ENCODE measurements at regions not wholly inside any gene's neighbourhood (a gene's known extent, or its start where the extent isn't known, plus 50 kb on each side); places are given as distances from the start of the nearest gene placed in this dataset.

DNA sequence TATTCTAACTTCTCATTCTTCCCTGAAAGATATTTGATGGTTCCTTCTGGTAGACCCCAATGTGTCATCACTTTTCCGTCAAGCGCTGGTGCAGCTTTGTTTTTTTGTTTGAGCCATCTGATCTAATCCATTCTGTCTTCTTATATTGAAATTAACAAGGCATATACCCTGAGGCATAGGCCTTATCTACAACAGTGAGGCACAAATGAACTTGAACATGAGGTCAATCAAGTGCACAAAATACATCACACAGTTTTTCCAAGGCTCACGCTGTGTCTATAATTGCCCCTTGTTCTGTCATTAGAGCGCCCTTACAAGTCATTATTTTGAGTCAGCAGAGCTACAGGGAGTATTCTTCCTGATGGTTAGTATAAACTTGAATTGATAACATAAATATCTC, 406.6 kb downstream of the MAT2B start:
- no peak overlapping the region for H2AFZ ChIP-seq (ENCODE audit: control insufficient read depth, low read length)
- no peak overlapping the region for H3K9ac ChIP-seq (ENCODE audit: control insufficient read depth, extremely low read depth, insufficient read depth, low read length)
- H3K36me3 ChIP-seq (ENCODE audit: control insufficient read depth in 2 of 2, extremely low read depth in 1 of 2, insufficient read depth in 2 of 2, low read length in 2 of 2) = no peaks in the 10 kb centered on the region
- H3K79me2 ChIP-seq (ENCODE audit: control insufficient read depth, insufficient read depth, low read length) = no peaks in the 10 kb centered on the region
- dilution Hi-C loops (cut with MboI; ENCODE audit: extremely low pct_ligation_motif_present, low sequenced_read_pairs) = no loop called here
- FAIRE-seq (no peak), DNase-seq (ENCODE audit: low read depth, low spot score) (no peak)
- no peaks in the 10 kb centered on the region for H3K27me3 ChIP-seq (ENCODE audit: control insufficient read depth, extremely low read depth, insufficient read depth, low read length)
- no peak overlapping the region for H3K4me2 ChIP-seq (ENCODE audit: control insufficient read depth, extremely low read depth, insufficient read depth, low read depth, low read length)
- TF ChIP-seq EZH2 (IDR thresholded peaks at IDR 0.05; ENCODE audit: low read length) = no peak
- TF ChIP-seq, protein P1, sequence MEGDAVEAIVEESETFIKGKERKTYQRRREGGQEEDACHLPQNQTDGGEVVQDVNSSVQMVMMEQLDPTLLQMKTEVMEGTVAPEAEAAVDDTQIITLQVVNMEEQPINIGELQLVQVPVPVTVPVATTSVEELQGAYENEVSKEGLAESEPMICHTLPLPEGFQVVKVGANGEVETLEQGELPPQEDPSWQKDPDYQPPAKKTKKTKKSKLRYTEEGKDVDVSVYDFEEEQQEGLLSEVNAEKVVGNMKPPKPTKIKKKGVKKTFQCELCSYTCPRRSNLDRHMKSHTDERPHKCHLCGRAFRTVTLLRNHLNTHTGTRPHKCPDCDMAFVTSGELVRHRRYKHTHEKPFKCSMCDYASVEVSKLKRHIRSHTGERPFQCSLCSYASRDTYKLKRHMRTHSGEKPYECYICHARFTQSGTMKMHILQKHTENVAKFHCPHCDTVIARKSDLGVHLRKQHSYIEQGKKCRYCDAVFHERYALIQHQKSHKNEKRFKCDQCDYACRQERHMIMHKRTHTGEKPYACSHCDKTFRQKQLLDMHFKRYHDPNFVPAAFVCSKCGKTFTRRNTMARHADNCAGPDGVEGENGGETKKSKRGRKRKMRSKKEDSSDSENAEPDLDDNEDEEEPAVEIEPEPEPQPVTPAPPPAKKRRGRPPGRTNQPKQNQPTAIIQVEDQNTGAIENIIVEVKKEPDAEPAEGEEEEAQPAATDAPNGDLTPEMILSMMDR (optimal IDR thresholded peaks at IDR 0.05 in 1 of 3, IDR thresholded peaks at IDR 0.05 in 1 of 3, conservative IDR thresholded peaks at IDR 0.05 in 1 of 3; ENCODE audit: extremely low read depth in 1 of 3, insufficient read depth in 2 of 3, low read length in 3 of 3) = no peak
- H3K4me3 ChIP-seq (ENCODE audit: control insufficient read depth in 2 of 3, extremely low read depth in 1 of 3, insufficient read depth in 2 of 3, low read depth in 1 of 3, low read length in 3 of 3) = no peak overlapping the region
- no peaks in the 10 kb centered on the region for H3K9me1 ChIP-seq (ENCODE audit: control insufficient read depth, extremely low read depth, insufficient read depth, low read length)
- no peaks in the 10 kb centered on the region for H3K4me1 ChIP-seq (ENCODE audit: control insufficient read depth, extremely low read depth, insufficient read depth, low read length)
- no peaks in the 10 kb centered on the region for H3K9me3 ChIP-seq (ENCODE audit: control insufficient read depth, low read depth, low read length)
- H3K27ac ChIP-seq (ENCODE audit: control insufficient read depth, insufficient read depth, low read length) = no peak overlapping the region
- no peaks in the 10 kb centered on the region for H4K20me1 ChIP-seq (ENCODE audit: control insufficient read depth, extremely low read depth, insufficient read depth, low read length)

DNA sequence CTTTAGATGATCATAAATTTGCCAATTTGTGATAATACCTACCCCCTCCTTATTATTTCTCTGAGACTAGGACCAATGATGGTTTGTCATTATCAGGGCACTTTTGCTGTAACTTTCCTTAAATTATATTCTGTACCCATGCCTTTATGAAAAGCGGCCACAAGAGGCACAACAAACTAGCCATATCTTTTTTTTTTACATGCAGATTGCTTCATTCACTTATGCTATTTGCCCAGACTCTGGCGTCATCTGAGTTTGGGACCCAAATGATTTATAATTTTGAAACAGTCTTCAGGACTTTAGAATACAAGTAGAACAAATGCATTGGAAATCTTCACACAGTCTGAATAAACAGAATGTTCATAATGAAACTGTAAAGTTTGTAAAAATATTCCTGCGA, 408.1 kb downstream of the MAT2B start:
- H3K27ac ChIP-seq (ENCODE audit: control insufficient read depth, insufficient read depth, low read length) = no peak overlapping the region
- no peaks in the 10 kb centered on the region for H3K9me3 ChIP-seq (ENCODE audit: control insufficient read depth, low read depth, low read length)
- H4K20me1 ChIP-seq (ENCODE audit: control insufficient read depth, extremely low read depth, insufficient read depth, low read length) = no peaks in the 10 kb centered on the region
- no peak for TF ChIP-seq EZH2 (IDR thresholded peaks at IDR 0.05; ENCODE audit: low read length)
- TF ChIP-seq, protein P1 (optimal IDR thresholded peaks at IDR 0.05 in 1 of 3, IDR thresholded peaks at IDR 0.05 in 1 of 3, conservative IDR thresholded peaks at IDR 0.05 in 1 of 3; ENCODE audit: extremely low read depth in 1 of 3, insufficient read depth in 2 of 3, low read length in 3 of 3) = no peak
- no peaks in the 10 kb centered on the region for H3K27me3 ChIP-seq (ENCODE audit: control insufficient read depth, extremely low read depth, insufficient read depth, low read length)
- H3K4me1 ChIP-seq (ENCODE audit: control insufficient read depth, extremely low read depth, insufficient read depth, low read length) = no peaks in the 10 kb centered on the region
- no peak overlapping the region for H3K4me3 ChIP-seq (ENCODE audit: control insufficient read depth in 2 of 3, extremely low read depth in 1 of 3, insufficient read depth in 2 of 3, low read depth in 1 of 3, low read length in 3 of 3)
- dilution Hi-C loops (cut with MboI; ENCODE audit: extremely low pct_ligation_motif_present, low sequenced_read_pairs) = no loop called here
- no peaks in the 10 kb centered on the region for H3K36me3 ChIP-seq (ENCODE audit: control insufficient read depth in 2 of 2, extremely low read depth in 1 of 2, insufficient read depth in 2 of 2, low read length in 2 of 2)
- H3K9me1 ChIP-seq (ENCODE audit: control insufficient read depth, extremely low read depth, insufficient read depth, low read length) = no peaks in the 10 kb centered on the region
- DNase-seq (ENCODE audit: low read depth, low spot score) (no peak), FAIRE-seq (no peak)
- no peak overlapping the region for H3K9ac ChIP-seq (ENCODE audit: control insufficient read depth, extremely low read depth, insufficient read depth, low read length)
- no peak overlapping the region for H2AFZ ChIP-seq (ENCODE audit: control insufficient read depth, low read length)
- no peaks in the 10 kb centered on the region for H3K79me2 ChIP-seq (ENCODE audit: control insufficient read depth, insufficient read depth, low read length)
- H3K4me2 ChIP-seq (ENCODE audit: control insufficient read depth, extremely low read depth, insufficient read depth, low read depth, low read length) = no peak overlapping the region

Measured in keratinocyte (primary cell).